Upper lobe of left lung (tissue), 4 donors: ENCODE measurements at regions not wholly inside any gene's neighbourhood (a gene's known extent, or its start where the extent isn't known, plus 50 kb on each side); places are given as distances from the start of the nearest gene placed in this dataset.

Source experiments
- CTCF ChIP-seq, 6 experiments: fragments of 450-650 bp in 4 of 6; fragments of 200-600 bp in 2 of 6; sonication (generic) in 2 of 6; IDR thresholded peaks; one replicate each; pipeline ENCODE4 v1.5.1; 2016 to 2019; ENCODE audit warnings: antibody characterized with exemption in 6 of 6
- EP300 ChIP-seq, 4 donors: sonication (generic); formaldehyde crosslinking; IDR thresholded peaks; one replicate each; pipeline ENCODE4 v1.5.1; 2017; ENCODE audit warnings: antibody characterized with exemption in 4 of 4, control low read depth in 2 of 4
- POLR2AphosphoS5 ChIP-seq, 2 donors: sonication (generic); formaldehyde crosslinking; IDR thresholded peaks; one replicate each; pipeline ENCODE4 v1.5.1; 2017; ENCODE audit warnings: antibody characterized with exemption in 2 of 2

- TF ChIP-seq POLR2AphosphoS5 (IDR thresholded peaks at IDR 0.05) (no peak), CTCF (IDR thresholded peaks at IDR 0.05) (no peak), EP300 (IDR thresholded peaks at IDR 0.05) (no peak)
Observed at GRCh38 chr15:45885801-45886200, 251.0 kb downstream of the SQOR start.
